Astrocyte (in vitro differentiated cells and primary cell): ENCODE measurements at regions not wholly inside any gene's neighbourhood (a gene's known extent, or its start where the extent isn't known, plus 50 kb on each side); places are given as distances from the start of the nearest gene placed in this dataset.

ENCODE experiments used
- EZH2 ChIP-seq: IDR thresholded peaks from 2 replicates; pipeline ENCODE4 v1.6.1; 2012; ENCODE audit warnings: mild to moderate bottlenecking, low read length, inconsistent platforms; ENCODE audit not compliant: insufficient read depth
- TF ChIP-seq, protein P1 (sequence below): IDR thresholded peaks from 2 replicates; pipeline ENCODE4 v1.5.1; 2011; ENCODE audit warnings: low read depth, mild to moderate bottlenecking, inconsistent platforms, low read length, moderate library complexity; ENCODE audit not compliant: insufficient read depth

DNA sequence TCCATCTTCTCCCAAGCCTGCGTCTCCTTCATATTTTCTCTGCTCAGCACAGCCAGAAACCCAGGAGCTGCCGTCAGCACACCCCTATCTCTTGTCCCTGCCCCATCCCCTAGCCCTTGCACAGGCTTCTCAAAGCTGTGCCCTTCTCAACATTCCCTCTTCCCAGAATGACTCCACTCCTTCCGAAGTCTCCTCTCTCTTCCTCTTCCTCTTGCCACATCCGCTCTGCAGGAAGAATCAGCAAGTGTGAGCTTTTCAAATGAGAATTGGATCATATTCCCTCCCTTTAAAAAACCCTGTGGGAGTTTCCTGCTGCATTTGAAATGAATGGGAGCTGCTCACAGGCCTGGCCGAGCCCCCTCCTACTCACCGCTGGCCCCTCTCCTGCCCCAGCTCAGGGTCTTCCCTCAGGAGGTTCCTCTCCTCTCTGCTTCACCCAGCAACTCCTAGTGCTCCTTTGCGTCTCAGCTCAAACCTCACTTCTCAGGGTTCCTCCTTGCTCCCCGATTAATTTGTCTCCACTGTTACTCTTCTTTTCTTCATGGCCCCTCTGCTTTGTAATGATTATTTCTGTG, 528.5 kb upstream of the CCDC196 start:
- TF ChIP-seq, protein P1, sequence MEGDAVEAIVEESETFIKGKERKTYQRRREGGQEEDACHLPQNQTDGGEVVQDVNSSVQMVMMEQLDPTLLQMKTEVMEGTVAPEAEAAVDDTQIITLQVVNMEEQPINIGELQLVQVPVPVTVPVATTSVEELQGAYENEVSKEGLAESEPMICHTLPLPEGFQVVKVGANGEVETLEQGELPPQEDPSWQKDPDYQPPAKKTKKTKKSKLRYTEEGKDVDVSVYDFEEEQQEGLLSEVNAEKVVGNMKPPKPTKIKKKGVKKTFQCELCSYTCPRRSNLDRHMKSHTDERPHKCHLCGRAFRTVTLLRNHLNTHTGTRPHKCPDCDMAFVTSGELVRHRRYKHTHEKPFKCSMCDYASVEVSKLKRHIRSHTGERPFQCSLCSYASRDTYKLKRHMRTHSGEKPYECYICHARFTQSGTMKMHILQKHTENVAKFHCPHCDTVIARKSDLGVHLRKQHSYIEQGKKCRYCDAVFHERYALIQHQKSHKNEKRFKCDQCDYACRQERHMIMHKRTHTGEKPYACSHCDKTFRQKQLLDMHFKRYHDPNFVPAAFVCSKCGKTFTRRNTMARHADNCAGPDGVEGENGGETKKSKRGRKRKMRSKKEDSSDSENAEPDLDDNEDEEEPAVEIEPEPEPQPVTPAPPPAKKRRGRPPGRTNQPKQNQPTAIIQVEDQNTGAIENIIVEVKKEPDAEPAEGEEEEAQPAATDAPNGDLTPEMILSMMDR: no peak
- no peak for TF ChIP-seq EZH2
